Coronary artery (tissue), 2 donors: ENCODE measurements at regions not wholly inside any gene's neighbourhood (a gene's known extent, or its start where the extent isn't known, plus 50 kb on each side); places are given as distances from the start of the nearest gene placed in this dataset.

Source experiments
- DNase-seq: peaks from one replicate; pipeline ENCODE4 v3.0.0-alpha.2; 2017; ENCODE audit warnings: low spot score
- H3K27ac ChIP-seq, 2 donors: fragments of 200-600 bp; sonication (generic); one replicate each; pipeline ENCODE4 v1.5.1; 2016 to 2019
- H3K4me3 ChIP-seq: fragments of 200-600 bp; sonication (generic); 2 replicates; pipeline ENCODE4 v1.5.1; 2016; ENCODE audit warnings: mild to moderate bottlenecking, moderate library complexity
- CTCF ChIP-seq: fragments of 200-600 bp; sonication (generic); IDR thresholded peaks from one replicate; pipeline ENCODE4 v1.5.1; 2019; ENCODE audit warnings: antibody characterized with exemption

GRCh38 chr2:180071797-180072196 lies 64.7 kb upstream of the CWC22 start:
- Histone ChIP-seq H3K4me3 (no peak overlapping the region), H3K27ac (no peak overlapping the region)
- DNase-seq = no peak
- no peak for TF ChIP-seq CTCF

DNA sequence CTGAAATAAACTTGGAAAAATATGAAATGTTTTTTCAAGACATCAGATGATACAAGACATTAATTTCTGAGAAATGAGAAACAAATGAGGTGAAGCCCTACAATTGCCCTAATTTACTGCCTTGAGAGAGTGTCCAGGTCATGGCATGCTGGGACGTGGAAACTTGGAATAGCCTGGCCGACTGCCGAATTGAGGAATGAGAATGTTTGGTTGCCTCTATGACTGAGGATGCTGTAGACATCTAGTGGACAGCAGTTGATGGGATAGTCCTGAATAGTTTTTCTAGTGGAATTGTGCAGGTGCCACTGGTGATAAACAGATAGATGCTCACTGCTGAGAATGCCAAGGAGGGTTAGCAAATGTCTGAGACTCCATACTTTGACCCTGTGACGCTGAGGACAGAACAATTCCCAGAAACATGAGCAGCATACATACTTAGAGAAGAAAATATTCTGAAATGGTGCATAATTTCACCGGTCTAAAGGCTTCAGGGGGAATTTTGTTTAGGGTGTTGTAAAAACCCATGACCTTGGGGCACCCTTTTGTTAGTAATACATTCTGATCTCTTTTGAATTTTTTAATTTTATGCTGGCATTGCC lies 56.5 kb upstream of the CWC22 start:
- no peak for TF ChIP-seq CTCF
- no peak overlapping the region for H3K27ac ChIP-seq
- no peak for DNase-seq
- no peak overlapping the region for H3K4me3 ChIP-seq

DNA sequence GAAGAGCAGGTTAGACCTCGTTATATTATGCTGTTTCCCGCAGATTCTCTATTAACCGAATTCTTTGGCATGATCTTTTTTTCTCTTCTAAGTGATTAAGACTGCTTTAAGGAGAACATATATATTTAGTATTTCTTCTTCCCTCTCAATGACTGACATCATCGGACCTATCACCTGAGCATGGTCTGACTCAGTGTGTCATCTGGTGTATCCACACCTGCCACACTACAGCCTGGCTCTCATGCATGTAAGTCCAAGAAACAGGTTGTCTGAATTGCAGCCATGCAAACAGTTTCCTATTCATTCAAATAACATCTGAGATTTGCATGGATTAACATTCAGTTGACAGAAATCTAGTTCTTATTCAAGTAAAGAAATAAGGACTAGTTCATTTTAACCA lies 55.1 kb upstream of the CWC22 start:
- no peak for TF ChIP-seq CTCF
- no peak overlapping the region for H3K27ac ChIP-seq
- no peak for DNase-seq
- no peak overlapping the region for H3K4me3 ChIP-seq

- TF ChIP-seq CTCF = no peak
- H3K27ac ChIP-seq = no peak overlapping the region
- no peak overlapping the region for H3K4me3 ChIP-seq
- no peak for DNase-seq
These were observed 54.4 kb upstream of the CWC22 start for GRCh38 chr2:180061546-180061945.

GRCh38 chr2:180061085-180061484 lies 54.0 kb upstream of the CWC22 start:
- no peak for DNase-seq
- TF ChIP-seq CTCF = no peak
- H3K27ac ChIP-seq = no peak overlapping the region
- no peak overlapping the region for H3K4me3 ChIP-seq

- no peak overlapping the region for H3K27ac ChIP-seq
- no peak for DNase-seq
- no peak for TF ChIP-seq CTCF
- no peak overlapping the region for H3K4me3 ChIP-seq
These were observed 51.9 kb upstream of the CWC22 start for GRCh38 chr2:180058993-180059392.

GRCh38 chr2:180057706-180058412 lies 50.8 kb upstream of the CWC22 start:
- Histone ChIP-seq H3K4me3 (no peak overlapping the region), H3K27ac (no peak overlapping the region)
- no peak for TF ChIP-seq CTCF
- DNase-seq = no peak
